Activated naive CD8-positive, alpha-beta T cell treated with anti-CD3 and anti-CD28 coated beads, Interleukin-2, amount 50 U/mL, for 16 hours (primary cell): ENCODE measurements at regions not wholly inside any gene's neighbourhood (a gene's known extent, or its start where the extent isn't known, plus 50 kb on each side); places are given as distances from the start of the nearest gene placed in this dataset.
"Not testable (repeated sequence)": the region's sequence is repeated elsewhere in the genome, so short reads cannot be mapped to it uniquely, and the experiment has no call there.

ENCODE experiments used
- DNase-seq: peaks from one replicate; pipeline ENCODE4 v3.0.0-alpha.2; 2020; ENCODE audit warnings: low read depth, low spot score

GRCh38 chr16:66173796-66174195 lies 192.7 kb upstream of the CDH5 start:
- DNase-seq = not testable (repeated sequence)

DNA sequence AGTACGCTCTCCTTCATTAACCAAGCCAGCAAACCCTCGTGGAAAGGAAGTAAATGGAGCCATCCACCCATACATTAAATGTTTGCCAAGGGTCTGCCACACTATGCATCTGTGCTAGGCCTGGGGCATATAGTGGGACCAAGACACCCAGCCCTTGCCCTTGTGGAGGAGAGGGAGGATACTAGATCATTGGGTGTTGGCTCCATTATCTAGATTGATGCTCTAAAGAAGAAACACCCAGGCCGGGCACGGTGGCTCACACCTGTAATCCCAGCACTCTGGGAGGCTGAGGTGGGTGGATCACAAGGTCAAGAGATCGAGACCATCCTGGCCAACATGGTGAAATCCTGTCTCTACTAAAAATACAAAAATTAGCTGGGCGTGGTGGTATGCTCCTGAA lies 193.3 kb upstream of the CDH5 start:
- not testable (repeated sequence) for DNase-seq

DNA sequence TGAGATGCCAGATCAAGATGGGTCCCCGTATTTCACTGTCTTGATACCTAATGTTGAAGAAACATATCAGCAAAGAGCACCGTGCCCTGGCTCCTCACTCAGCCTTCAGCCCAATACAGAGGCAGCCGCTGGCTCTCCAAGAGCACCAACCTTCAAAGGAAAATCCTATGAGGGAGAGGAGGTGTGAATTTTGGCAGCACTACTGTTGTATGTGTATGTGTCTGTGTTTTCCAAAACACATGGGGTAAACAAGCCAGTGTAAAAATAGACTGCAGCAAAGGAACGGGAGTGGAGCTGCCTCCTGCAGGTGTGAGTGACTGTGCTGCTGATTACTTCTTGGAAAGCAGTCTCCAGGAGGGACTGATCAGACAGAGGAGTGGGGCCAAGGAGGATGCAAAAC lies 194.0 kb upstream of the CDH5 start:
- no peak for DNase-seq

DNA sequence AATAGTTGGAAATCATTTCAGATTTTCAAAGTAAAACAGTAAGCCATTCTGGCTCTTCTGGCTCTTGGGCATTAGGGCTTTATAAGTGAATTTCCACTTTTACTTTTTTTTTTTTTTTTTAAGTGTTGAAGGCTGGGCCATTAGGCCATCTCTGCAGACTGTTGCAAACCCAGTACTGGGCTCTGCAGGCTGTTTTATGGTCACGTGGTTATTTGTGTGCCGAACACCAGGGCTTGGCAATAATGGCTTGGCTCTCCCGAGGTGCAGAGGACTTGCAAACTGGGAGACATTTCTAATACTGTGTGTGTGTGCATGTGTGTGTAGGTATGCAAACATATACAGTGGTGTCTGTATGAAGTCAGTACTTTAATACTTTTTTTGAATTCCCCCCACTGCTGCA lies 194.9 kb upstream of the CDH5 start:
- DNase-seq = no peak

GRCh38 chr16:66170989-66171388 lies 195.5 kb upstream of the CDH5 start:
- no peak for DNase-seq

GRCh38 chr16:66169817-66170216 lies 196.7 kb upstream of the CDH5 start:
- no peak for DNase-seq

DNA sequence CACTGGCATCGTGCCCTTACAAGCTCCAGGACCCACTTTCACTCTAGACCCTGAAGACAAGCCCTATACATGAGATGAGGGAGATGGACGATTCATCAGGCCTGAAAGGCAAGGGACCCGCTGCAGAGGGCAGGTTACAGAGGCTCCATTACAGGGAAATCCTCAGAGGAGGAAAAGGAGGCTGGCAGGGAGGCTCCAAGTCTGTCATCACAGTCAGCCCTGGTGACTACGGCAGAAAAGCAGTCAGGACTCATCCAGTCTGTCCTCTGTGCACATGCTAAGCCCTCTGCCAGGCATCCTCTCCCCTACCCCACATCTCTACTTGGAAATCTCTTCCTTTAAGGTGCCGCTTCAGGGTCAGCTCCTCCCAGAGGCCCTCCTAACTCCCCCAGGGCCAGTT lies 197.7 kb upstream of the CDH5 start:
- DNase-seq = no peak

DNA sequence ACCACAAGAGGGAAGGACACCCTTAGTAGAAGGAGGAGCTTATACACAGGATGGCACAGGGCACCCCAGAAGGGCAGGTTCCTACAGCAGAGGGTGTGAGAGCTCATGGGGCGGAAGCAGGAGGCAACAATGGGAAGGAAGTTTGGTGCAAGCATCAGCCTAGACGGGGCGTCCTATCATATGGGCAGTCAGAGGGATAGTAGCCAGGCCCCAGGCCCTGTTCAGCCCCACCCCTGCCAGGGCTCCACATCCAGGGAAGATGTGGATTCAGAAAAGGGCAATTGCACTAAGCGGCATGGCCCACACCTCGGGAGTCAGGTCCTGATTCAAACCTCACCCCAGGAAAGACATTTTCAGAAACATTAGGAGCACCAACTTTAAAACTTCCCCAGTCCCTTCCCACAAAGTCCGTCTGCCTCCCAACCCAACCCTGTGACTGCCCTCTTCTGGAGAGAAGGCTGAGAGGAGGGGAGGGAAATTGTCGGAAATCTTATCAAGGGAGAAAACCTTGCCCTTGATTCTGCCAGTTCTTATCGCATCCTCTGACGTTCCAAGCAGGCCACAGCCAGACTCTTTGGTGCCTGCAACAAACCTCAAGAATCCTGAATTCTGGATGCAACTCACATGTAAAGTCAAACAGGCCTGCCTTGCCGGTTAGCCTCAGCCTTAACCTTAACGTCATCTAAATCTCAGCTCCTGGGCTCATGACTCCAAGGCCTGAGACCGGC lies 198.8 kb upstream of the CDH5 start:
- DNase-seq = no peak

GRCh38 chr16:66166490-66166889 lies 200.0 kb upstream of the CDH5 start:
- no peak for DNase-seq

DNA sequence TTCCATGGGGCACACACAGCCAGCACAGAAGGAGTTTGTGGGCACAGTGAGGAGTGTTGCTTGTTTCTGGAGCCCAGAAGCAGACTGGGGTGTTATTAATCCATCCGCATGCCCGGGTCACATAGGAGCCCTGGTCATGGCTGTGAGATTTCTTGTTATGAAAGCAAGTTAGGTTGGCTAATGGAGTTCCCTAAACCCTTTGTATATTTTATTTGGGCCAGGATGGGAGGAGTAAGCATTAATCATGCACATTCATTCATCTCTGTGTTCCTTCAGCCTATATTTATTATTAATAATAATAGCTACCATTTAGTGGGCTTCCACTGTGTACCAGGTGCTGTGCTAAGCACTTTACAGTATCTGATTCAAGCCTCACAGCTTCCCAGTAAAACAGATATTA lies 200.6 kb upstream of the CDH5 start:
- no peak for DNase-seq

- DNase-seq = no peak
Measured at GRCh38 chr16:66164581-66165247, 201.8 kb upstream of the CDH5 start.

DNA sequence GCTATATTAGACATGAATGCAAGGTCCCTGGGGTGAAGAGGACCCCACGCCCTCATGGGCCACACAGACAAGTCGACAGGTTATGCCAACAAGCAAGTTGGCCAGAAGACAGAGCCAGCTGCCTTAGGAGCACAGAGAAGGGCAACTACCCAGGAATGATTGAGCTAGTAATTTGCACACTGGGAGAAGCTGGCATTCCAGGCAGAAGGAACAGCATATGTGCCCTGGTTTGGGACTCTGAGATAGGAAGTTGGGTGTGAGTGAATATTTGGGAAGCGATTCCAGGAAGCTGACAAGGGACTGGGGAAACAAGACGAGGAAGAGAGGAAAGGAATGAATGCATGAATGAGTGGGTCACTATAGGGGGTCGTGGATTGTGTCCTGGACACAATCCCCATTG lies 203.7 kb upstream of the CDH5 start:
- DNase-seq = no peak

GRCh38 chr16:66161942-66162341 lies 204.5 kb upstream of the CDH5 start:
- DNase-seq = no peak

- no peak for DNase-seq
Measured at GRCh38 chr16:66161269-66161668, 205.2 kb upstream of the CDH5 start.

DNA sequence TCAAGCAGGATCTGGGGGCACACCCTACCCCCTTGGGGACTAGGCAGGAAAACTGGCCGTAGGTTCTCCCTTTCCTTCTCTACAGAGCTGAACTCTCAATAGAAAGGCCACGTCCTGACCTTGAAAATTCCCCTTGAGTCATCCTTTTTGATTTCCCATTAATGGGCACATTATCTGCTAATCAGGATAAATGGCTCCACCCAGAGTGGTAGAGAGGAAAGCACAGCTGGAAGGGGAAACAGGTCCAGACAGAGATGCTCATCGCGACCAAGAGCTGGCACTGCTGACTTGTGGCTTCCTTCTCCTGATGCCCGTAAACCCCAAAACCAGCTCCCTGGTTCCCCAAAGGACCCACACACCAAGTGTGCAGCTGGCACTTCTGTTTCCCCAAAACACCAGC lies 206.5 kb upstream of the CDH5 start:
- no peak for DNase-seq

DNA sequence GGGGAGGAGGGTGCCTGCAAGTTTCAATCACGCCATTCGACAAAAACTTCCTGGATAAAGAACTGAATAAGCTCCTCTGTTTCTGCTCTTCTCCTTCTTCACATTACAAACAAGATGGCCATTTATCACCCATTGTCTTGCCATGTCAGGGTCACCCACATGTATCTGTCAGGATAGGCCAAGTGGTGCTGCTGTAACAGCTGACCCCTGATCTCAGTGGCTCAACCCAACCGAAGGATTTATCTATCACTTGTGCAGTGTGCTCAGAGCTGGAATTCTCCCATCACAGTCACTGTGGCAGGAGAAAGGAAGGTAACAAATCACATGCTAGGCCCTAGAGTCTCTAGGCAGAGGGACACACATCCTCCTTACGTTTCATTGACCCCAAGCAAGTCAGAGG lies 210.0 kb upstream of the CDH5 start:
- no peak for DNase-seq

DNA sequence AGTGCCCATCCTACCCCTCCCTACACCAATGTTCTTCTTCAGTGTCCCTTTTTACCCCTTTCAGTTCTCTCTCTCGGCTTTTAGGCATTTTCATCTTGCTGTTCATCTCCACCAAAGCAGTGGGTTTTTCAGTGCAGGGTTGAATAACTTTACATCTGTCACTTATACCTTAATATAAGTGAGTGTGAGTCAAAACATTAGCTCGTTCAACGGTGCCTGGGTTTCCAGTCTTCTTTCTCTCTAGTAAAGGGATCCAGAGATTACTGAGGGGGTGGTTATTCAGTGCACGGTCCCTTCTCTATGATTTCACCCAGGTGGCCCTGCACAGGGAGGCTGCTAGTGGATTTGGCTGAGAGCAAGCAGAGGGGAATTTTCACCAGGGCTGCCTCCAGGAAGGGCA lies 210.6 kb upstream of the CDH5 start:
- DNase-seq = no peak

DNA sequence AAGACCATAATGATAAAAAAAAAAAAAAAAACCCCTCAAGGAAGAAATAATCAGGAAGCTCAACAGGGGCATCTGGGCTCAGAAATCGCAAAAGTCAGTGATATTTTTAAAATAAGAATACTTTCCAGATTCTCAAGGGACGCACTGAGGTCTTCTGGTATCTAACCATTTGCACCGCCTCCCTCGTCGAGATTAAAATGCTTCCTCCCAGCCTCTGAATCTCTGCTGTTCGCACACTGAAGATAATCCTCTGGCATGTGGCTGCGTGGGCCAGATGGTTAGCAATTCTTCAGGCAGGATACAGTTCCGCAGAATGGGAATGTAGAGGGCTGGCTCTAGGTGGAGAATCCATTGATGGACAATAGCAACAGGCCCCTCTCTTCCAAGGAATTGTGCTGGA lies 211.7 kb upstream of the CDH5 start:
- DNase-seq = no peak

GRCh38 chr16:66152823-66153393 lies 213.6 kb upstream of the CDH5 start:
- no peak for DNase-seq

DNA sequence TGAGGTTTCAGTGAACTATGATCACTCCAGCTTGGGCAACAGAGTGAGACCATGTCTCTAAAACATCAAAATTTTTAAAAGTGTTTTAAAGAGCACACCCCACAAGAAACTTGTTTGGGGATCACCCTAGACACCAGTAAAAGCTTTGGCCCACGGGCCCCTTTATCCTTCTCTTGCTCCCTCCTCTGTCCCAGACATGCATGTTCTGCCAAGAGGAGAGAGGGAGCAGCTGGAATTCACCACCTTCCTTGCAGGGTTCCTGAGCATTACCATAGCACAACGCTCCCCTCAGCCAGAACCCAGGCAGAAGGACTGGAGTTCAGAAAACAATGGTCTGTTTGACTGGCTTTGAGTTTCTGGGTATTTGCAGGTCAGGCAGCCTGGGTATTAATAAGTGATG lies 214.3 kb upstream of the CDH5 start:
- no peak for DNase-seq

DNA sequence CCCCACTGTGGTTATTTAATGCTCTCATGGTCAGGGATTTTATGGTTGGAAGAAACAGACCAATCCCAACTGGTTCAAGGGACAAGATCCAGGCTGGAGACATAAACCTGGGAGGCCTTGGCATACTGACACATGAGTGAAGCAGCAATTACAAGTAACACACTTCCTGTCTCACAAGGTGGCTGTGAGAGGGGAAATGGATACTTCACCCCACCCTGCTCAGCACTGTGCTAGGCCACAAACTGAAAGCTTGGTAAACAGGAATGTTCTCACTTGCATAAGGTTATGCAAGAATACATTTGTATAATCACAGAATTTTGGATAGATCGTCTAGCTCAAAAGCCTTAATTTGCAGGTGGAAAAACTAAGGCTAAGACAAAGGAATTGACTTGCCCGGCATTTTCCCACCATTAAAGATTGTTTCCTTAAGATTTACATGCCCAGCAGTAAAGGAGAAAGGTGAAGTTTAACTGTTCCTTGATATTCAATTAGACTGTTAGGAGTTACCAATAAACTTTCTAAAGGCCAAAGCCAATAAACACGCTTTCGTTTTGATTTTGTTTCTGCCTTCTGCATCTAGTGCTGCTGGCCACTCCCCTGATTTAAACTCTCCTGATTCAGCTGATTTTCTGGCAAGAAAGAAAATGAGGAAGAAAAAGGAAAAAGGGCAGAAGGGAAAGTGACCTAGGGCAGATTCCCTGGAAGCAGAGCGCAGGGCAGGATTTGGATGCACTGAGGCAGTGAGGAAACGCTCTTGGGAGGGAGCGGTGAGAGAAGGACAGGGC lies 215.6 kb upstream of the CDH5 start:
- no peak for DNase-seq

DNA sequence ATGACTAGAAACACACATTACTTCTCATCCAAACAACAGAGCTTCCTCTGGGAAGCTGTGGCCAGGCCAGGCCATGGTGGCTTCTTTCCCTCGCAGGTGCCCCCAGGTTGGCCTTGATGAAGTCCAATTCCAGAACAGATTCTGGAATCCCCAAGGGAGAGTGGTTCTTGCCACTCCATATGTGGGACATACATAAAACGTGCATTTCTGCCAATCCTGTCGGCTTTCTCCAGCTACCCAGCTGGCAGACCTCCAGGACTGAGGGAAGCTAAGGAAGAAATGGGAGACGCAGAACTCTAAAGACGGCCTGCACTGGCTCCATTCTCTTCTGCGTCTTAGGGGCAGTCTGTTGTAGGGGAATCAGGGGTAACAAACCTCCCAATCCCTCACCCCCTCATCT lies 219.2 kb upstream of the CDH5 start:
- DNase-seq = no peak
